Bone marrow (tissue), 2 donors: ENCODE measurements at regions not wholly inside any gene's neighbourhood (a gene's known extent, or its start where the extent isn't known, plus 50 kb on each side); places are given as distances from the start of the nearest gene placed in this dataset.

Experiments
- DNase-seq, 2 donors: peaks; one replicate each; lab custom pipeline; 2025; lab: John Stamatoyannopoulos, UW

DNA sequence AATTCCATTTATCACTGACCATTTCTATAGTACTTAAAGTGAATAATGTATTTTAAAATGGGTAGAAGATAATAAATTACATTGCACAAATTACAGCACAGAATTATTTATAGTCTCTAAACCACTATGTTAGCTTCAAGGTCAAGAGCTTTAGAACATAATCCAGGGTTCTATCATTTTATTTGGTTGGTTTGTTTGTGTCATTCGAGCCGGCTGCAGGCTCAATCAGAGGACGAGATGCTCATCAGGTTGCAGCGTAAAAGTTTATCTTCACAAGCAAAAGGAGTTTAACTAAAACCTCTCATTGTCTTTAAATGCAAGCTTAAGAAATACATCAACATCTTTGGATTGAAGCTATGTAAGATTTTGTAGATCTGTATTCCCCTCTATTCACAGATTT, 523.8 kb downstream of the EFNA5 start:
- DNase-seq, result no peak

DNA sequence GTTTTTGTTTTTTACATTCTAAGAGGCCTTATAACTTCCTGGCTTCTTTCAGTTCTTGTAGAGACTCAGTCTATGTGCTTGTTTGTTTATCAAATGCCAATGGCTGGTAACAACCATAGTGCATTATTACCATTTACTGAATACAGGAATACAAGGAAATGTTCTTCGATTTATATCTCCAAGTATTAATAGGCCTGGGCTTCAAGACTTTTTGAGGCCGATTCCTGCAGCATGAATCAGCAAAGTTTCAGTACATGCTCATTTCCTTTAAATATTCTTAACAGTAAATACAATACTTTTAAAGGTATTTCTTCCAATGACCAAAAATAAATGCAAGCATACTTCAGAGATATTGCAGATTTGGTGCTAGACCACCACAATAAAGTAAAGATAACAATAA, 535.3 kb downstream of the EFNA5 start:
- DNase-seq, result no peak

DNA sequence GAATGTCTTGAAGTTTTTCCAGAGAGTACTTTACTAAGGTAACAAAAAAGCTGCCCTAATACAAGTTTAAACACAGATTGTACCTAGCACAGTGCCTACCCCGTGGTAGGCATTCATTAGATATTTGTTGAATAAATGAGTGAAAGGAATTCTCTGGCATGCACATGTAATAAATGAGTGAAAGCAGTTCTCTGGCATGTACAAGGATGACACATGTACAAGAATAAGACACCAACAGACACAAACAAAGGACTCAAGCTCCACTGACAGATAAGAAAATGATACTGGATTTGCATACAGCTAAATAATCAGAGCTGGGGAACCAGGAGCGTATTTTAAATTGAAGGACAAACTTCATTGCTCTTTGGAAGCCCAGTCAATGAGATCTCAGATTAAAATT, 535.8 kb downstream of the EFNA5 start:
- no peak for DNase-seq

DNA sequence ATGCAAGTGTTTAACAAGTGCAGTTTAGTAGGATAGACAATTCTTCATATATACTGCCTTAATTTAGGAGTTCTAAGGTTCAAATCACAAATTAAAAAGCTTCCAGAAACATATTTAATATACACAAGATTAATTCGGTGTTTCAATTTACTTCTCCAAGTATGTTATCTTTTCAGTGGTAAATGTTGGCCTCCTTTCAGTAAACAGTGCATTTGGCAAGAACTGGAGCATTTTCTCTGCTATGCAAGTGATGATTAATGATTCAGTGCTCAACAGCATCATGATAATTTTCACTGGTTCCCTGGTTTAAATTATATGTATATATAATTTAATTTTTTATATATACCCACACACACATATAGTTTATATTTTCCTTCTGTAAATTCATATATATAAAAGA, 541.7 kb downstream of the EFNA5 start:
- no peak for DNase-seq

DNA sequence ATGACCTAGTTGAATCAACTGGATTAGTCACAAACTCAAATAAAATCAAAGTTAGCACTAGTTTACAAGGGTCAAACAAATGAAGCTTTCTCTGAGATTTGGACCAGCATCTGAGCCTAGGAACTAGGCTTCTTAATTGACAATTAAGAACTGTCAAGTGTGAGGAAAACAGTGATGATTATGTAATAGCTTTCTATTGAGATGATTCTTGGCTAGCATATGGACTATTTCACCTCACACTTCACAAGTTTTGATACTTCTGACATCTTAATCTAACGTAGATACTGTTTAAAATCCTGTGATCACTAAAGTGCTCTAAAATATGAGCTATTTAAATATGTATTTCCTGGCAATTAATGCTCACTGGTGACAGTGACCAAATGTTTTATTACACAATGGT, 542.9 kb downstream of the EFNA5 start:
- no peak for DNase-seq

DNA sequence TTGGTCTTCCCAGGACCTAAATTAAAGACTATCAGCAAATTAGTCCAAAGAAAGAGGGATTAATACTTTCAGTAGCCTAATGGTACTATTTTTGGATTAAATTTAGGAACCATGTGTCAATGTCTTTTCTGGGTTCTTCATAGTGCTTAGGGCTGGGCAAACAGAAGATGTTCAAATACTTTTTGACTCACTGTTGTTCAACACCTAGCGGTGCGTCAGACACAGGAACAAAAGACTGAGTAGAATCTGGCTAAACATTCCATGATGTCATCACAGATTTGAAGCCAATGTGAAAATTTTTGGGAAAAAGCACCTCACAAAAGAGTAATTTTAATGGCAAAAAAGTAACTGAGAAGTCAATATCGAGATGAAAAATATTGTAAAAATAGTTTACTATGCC, 544.4 kb downstream of the EFNA5 start:
- DNase-seq, result no peak

DNA sequence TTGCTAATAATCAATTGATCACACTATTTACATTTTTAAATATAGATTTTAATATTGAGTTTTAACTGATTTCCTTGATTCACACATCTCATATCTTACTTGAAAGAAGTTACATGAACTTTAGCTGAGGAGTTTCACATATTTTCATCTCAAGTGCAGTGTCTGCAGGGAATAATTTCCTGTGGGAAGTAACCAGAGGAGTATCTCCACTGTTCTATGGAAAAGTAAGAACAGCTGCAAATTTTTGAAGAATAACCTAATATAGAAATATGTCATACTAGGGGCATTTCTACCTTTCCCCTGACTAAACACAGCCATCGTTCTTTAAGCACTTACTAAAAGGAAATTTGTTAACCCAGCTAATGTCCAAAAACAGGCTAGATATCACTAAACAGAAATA, 546.4 kb downstream of the EFNA5 start:
- no peak for DNase-seq

DNA sequence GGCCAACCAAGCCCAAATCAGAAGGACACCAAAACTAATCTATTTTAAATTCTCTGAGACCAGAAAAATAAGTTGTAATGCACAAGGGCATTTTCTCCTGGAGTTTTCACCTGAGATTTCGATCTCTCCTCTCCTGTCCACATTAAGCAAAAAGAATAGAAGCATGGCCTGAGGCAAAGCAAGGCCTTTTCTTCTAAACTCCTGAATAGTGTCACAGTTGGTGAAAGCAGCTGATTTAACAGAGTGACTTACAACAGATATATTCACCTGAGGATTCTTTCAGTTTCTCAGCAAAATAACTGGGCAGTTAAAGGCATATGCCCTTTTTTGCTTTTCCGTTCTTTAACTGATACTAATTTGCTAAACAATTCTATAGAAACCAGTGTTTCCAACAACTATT, 547.7 kb downstream of the EFNA5 start:
- no peak for DNase-seq

DNA sequence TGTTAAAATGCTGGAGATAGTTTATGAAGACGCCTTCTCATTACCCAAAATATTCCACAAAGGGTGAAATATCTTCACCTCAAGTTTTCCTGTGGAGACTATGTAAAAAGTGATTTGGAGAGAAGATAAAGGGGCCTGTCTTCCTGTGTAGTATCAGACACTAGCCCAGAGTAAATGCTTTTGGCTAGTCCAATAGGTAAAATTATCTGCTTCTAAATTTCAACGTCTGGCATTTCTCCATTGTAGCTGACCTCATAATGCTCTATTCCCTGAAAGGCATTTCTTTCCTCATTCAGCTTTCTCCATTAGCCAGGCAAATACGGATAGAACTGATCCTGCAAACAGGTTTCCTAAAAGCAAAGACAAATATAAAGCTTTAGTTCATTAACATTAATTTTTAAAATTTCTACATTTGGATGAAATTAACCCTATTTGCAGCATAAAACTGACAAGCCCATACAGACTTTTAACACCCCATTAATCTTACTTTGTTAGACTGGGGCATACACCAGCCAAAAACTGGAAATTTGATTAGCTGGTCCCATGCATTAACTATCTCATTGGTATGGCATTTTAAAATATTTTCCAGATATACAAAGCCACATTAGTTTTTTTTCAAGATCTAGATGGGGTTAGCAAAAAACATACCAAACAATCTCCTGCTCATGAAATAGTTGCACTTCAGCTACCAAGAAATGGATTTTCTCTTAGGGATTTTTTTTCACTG, 548.8 kb downstream of the EFNA5 start:
- no peak for DNase-seq

DNA sequence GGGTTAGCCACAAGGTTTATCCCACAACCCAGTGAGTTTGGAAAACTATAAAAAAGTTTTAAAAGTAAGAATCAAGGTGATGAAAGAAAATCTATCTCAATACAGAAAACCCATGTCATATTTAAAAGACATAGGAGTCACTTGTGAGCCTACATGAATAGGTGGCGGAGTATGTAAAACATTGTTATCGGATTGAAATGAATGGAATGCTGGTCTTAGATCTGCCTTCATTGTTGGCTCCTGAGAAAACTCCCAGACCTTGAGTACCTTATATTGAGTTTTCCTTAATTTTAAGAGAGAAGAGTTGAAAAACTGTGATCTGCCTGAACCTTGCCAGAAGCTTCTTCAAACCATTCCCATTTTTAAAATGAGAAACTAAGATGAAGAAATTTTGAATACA, 551.1 kb downstream of the EFNA5 start:
- DNase-seq, result no peak

DNA sequence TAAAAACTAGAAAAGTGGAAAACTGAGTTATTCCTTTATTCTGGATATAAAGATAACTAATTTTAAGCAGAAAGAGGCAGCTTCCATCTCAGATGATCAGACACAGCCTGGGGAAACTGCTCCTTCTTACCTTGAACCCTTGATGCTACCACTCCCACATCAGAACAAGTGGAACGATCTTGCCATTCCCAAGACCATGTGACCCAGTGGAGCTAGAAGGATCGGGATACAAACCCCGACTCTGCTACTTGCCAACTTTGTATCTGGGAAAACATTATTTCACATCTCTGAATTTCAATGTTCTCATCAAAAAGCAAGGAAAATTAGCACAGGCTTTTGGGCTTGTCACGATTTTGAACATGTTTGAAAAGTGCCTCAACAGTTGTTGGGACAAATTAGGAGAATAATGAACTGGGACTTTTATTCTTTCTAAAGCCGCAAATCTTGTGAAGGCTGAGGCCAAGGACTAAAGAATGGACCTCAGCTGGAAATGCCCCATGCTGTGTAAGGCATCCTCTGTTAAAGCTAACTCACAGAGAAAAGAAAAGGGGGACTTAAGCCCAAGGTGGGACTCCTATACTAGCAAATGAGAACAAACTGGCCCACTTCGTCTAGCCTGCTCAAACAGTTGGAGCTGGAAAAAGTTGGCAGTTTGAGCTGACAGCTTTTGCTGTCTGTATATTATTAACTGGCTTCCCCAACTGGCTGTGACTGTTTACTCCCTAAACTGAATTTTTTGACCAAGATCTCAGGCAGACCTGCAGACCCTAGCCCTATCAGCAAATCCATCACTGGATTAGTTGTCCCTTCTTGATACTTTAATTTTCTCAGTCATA, 552.3 kb downstream of the EFNA5 start:
- DNase-seq, result no peak

DNA sequence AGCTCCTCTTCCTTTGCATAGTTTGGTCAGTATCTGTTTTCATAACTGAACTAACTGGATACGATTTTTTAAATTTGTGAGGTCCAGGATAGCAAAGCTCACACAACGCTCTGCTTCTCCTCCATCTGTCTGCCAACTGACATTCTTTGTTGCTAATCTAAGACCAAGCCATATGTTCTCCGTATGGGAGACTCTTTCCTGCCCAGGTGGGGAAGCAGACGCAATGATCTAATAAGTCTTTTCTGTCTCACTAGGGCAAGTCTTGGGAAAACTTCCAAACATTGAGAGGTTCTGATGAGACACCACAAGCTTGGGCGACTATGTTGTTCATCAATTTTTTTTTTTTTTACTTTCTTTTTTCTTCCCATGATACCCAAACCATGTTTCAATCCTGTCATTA, 558.5 kb downstream of the EFNA5 start:
- DNase-seq, result no peak

DNA sequence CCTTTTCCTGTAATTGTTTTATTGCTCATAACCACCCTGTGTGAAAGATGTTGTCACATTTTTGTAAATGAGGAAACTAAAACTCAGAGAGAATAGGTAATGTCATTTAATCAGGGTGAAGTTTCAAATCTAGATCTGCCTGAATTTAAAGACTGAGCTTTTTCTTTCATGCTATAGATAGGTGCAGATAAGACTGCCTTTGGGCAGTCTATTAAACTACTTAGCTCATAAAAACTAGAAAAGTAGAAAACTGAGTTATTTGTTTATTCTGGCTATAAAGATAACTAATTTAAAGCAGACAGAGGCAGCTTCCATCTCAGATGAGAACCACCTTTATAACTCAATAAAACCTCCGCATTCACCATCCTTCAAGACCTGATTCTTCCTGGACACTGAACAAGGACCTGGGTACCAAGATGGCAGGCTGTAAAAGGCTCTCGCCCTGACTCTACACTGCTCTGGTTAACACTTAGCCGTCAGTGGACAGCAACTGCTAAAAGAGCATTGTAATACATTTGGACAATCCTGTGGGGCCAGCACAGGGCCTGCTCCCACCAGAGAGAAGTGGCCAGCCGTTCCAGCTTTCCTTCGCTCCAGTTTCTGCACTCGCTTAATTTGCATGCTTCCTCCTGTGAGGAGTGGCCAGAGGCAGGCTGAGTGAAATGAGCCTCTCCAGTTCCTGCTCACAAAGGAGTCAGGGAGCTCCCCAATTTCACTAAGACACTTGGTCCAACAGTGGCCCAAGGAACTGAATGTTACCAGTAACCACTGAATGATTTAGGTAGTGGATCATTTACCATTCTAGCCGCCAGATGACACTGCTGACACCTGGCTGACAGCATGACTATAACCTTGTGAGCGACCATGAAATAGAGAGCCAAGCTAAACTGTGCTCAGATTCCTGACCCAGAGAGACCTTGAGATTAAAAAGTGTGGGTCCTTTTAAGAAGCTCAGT, 566.4 kb downstream of the EFNA5 start:
- DNase-seq, result no peak

DNA sequence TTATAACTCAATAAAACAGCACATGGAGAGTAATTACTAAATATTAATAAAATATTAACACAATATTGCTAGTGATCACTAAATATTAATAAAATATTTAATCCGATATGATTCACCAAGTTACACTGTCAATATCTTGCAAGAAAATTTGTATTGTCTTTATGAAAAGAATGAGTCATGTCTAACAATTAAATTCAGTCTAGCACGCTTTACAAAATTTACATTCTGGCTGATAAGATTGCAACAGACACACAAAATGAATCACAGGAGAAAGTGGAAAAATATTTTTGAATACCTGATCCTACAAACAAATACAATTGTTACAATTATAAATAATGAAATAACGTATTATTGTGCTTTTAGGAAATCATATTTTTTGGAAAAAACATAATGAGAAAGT, 567.2 kb downstream of the EFNA5 start:
- no peak for DNase-seq

DNA sequence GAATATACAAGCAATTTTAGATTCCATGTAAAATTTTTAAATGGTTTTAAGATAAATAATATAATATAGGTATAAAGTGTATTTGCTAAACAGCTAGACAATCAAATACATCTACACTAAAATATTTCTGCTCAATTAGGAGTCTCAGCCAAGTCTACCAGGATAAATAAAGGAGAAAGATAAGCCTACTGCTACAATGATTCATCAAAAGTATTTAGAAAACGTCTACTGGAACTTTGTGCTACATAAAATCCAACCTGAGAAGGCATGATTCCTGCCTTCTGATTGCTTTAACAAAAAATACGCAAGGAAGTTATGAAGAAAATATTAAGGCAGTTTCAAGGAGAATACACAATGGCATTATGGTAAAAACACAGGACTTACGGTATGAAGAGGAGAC, 570.6 kb downstream of the EFNA5 start:
- DNase-seq, result no peak

DNA sequence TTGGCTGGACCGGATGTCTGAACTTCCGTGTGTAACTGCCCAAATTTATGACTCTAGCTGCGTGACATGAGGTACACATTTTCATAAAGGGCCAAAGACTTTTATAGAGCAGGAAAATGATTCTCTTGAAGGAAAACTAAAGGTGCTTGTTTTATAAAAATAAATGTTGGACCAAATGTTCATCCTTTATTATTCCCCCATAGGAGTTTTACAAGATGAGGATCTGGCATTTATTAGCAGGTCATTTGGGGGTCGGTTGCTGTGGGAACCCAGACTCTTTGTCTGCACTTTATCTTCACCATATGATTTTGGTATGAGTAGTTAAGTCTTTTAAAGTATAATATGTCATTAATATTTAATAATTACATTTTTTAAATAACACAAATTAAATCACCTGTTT, 571.2 kb downstream of the EFNA5 start:
- no peak for DNase-seq

DNA sequence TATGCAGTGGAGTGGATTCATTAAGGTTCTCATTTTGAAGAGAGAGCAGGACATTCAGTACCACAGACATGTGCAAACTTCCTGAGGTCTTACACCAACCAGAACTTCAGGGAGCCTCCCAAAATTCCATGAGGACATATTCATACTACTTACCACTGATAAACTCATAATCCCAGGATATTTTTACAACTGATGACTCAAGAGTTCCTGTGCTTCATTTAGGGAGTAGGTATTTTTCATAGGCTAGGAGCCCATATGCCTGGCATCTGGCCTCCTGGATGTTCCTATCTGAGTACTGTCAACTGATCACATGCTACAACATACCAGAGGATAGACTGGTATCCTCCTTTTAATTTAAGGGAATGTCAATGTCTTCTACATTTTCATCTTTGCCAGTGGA, 578.0 kb downstream of the EFNA5 start:
- DNase-seq, result no peak

DNA sequence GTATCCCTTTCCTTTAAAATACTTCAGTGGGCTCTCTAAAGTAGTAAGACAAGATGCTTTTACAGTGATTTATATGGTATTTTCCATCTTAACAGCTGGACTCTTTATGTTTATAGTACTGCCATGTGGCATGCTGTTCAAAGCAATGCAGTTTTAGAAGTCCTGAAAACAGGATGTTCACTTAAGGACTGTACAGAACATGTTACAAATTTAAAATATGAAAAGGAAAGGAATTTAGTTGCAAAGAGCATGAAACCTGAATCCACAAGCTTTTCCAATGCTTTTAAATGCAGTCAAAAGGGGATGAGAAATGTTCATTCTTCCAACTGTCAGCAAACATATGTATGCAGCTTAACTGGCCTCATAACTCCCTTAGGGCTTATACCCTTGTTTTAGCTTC, 580.2 kb downstream of the EFNA5 start:
- no peak for DNase-seq

DNA sequence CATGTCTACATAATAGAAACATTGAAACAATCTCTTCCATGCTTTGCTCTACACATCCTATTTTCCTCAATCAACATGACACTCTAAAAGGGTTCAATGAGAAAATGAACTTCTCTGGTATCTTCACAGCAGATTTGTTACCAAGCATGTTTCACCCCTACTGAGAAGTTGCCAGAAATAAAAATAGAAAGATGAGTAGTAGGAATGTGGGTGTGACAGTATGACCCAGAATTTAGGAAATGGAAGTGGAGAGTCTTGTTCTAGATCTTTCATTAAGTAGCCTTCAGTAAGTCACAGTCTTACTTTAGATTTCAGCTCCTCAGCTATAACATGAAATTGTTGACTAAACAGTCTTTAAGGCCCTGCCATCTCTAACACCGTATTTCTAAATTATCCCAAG, 581.8 kb downstream of the EFNA5 start:
- no peak for DNase-seq

DNA sequence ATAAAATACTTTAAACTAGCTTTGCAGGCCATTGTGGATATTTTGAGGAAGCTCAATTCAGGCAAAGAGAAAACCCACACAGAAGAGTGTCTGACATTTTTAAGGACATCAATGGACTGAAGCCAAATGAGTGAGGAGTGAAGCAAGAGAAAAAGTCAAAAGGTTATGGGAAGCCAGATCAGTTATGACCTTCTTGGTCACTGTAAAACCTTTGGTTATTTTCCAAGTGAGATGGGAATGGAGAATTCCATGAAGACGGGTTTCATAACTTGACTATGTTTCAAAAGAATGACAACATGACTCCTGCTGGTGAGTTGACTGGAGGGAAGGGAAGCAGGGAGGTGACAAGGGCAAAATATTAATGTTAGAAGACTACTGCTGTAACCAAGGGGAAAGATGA, 585.2 kb downstream of the EFNA5 start:
- no peak for DNase-seq

DNA sequence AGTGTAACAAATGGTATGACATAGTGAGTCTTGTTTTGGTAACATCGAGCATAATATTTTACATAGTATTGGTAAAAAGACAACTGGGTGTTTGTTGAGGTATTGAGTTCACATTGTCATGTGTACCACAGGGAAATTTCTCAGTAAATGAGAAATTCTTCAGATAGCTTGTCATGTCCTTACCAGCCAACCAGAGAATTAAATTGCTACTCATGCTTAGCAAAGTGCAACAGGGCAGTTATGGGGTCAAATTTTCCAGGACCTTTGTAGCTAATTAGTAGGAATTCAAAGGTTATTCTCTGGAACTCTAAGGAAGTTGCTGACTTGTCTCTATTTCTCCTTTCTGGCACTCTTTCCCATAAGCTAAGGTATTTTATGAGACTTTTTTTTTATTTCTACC, 595.7 kb downstream of the EFNA5 start:
- DNase-seq, result no peak

DNA sequence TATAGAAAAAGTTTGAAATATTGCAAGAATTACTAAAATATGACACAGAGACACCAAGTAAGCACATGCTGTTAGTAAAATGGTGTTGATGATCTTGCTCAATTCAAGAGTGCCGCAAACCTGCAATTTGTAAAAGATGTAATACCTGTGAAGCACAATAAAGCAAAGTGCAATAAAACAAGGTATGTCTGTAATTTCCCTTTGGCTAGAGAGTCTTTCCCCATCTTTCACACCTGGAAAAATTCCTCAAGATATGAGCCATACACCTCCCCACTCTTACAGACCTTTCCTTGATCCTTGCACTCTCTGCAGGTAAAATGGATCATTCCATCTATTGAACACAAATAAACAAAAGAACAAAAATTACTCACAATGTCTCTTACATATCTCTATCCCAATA, 597.8 kb downstream of the EFNA5 start:
- no peak for DNase-seq

DNA sequence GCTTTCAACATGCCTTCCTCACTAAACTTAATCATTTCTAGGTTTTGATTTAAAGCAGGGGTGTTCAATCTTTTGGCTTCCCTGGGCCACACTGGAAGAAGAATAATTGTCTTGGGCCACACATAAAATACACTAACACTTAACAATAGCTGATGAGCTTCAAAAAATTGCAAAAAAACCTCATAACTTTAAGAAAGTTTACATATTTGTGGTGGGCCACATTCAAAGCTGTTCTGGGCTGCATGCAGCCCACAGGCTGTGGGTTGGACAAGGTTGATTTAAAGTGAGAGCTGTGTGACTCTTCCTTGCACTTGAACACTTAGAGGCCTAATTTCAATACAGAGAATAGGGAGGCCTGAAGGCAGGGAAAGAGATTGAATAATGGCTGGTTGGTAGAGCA, 598.3 kb downstream of the EFNA5 start:
- DNase-seq, result no peak
